ENCODE measurements at regions not wholly inside any gene's neighbourhood (a gene's known extent, or its start where the extent isn't known, plus 50 kb on each side); places are given as distances from the start of the nearest gene placed in this dataset.
A peak's percentile ranks its signal among the peaks of the same experiment; 100 is the strongest.

DNA sequence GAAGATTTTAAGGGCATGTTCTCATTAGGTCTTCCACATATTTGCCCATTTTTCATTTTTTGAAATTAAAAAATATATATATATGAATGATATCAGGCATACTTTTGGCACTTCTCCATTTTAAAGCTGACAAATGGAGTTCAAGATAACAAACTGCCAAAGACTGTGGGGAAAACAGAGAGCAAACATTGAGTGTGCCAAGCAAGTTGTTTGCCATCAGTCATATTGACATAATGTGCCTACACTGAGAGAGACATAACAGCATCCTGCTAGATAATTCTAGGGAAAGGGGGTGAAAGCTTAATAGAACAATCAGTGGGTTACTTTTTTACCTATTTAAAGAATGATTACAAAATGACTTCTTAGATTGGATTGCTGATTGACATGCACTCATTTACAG lies 529.4 kb upstream of the CXADR start:
- Histone ChIP-seq H3K27ac (no peak overlapping the region), H3K36me3 (no peaks in the 10 kb centered on the region), H3K4me1 (ENCODE audit: low read depth) (no peaks in the 10 kb centered on the region), H3K9me3 (ENCODE audit: low read depth) (no peaks in the 10 kb centered on the region), H3K27me3 (no peaks in the 10 kb centered on the region), H3K4me3 (no peak overlapping the region)
- DNase-seq (ENCODE audit: low read depth in 1 of 2, low spot score in 1 of 2), result no peak
- TF ChIP-seq, protein P1, sequence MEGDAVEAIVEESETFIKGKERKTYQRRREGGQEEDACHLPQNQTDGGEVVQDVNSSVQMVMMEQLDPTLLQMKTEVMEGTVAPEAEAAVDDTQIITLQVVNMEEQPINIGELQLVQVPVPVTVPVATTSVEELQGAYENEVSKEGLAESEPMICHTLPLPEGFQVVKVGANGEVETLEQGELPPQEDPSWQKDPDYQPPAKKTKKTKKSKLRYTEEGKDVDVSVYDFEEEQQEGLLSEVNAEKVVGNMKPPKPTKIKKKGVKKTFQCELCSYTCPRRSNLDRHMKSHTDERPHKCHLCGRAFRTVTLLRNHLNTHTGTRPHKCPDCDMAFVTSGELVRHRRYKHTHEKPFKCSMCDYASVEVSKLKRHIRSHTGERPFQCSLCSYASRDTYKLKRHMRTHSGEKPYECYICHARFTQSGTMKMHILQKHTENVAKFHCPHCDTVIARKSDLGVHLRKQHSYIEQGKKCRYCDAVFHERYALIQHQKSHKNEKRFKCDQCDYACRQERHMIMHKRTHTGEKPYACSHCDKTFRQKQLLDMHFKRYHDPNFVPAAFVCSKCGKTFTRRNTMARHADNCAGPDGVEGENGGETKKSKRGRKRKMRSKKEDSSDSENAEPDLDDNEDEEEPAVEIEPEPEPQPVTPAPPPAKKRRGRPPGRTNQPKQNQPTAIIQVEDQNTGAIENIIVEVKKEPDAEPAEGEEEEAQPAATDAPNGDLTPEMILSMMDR (IDR thresholded peaks at IDR 0.05; ENCODE audit: low read depth, low read length), result no peak

DNA sequence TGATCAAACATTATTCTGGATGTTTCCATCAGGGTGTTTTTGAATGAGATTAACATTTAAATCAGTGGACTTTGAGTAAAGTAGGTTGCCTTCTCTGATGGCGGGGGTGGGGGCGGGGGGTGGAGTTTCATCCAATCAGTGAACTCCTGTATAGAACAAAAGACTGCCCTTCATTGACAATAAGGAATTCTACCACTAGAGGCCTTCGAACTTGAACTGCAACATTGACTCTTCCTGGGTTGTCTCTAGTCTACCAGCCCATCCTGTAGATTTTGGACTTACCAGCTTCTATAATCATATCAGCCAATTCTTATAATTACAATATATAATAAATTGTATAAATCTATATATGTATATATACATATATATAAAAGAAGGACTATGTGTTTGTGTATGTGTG lies 520.4 kb upstream of the CXADR start:
- Histone ChIP-seq H3K9me3 (ENCODE audit: low read depth) (no peaks in the 10 kb centered on the region), H3K27me3 (no peaks in the 10 kb centered on the region)
- DNase-seq (ENCODE audit: low read depth in 1 of 2, low spot score in 1 of 2), result no peak

DNA sequence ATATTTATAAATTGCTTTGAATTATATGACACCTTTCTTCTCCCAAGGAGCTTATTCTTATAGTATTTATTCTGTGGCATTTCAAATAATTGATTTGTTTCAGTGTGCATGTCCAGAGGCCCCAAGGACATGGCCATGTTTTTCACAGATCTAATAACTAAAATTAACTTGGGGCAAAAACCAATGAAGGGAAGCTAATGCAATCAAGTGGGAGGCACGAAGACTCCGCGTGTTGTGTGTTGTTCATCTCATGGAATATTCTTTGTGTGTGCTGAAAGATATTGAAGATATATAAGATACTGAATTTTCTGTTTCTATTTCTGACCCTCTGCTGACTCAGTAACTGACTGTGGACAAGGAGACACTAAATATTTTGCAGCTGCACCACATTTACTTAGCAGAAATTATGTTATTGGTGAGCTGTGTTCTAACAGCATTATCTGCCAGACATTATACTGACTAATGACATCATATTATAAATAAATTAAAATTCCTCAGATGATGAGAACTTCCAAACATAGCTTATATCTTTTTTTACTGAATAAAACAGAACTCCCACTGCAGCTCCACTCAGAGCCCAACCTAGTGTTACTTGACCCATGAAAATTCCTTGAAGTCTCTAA lies 519.3 kb upstream of the CXADR start:
- TF ChIP-seq, protein P1 (IDR thresholded peaks at IDR 0.05; ENCODE audit: low read depth, low read length), result no peak
- H3K4me1 ChIP-seq (ENCODE audit: low read depth), result no peaks in the 10 kb centered on the region
- no peaks in the 10 kb centered on the region for H3K36me3 ChIP-seq
- no peak overlapping the region for H3K4me3 ChIP-seq
- no peak overlapping the region for H3K27ac ChIP-seq
- H3K27me3 ChIP-seq, result no peaks in the 10 kb centered on the region
- no peaks in the 10 kb centered on the region for H3K9me3 ChIP-seq (ENCODE audit: low read depth)
- DNase-seq (ENCODE audit: low read depth in 1 of 2, low spot score in 1 of 2), result no peak

More for the DNA sequence above, 520.4 kb upstream of the CXADR start:
- no peak overlapping the region for H3K27ac ChIP-seq
- no peak overlapping the region for H3K4me3 ChIP-seq
- no peaks in the 10 kb centered on the region for H3K36me3 ChIP-seq
- no peaks in the 10 kb centered on the region for H3K4me1 ChIP-seq (ENCODE audit: low read depth)
- TF ChIP-seq, protein P1 (IDR thresholded peaks at IDR 0.05; ENCODE audit: low read depth, low read length), result no peak

DNA sequence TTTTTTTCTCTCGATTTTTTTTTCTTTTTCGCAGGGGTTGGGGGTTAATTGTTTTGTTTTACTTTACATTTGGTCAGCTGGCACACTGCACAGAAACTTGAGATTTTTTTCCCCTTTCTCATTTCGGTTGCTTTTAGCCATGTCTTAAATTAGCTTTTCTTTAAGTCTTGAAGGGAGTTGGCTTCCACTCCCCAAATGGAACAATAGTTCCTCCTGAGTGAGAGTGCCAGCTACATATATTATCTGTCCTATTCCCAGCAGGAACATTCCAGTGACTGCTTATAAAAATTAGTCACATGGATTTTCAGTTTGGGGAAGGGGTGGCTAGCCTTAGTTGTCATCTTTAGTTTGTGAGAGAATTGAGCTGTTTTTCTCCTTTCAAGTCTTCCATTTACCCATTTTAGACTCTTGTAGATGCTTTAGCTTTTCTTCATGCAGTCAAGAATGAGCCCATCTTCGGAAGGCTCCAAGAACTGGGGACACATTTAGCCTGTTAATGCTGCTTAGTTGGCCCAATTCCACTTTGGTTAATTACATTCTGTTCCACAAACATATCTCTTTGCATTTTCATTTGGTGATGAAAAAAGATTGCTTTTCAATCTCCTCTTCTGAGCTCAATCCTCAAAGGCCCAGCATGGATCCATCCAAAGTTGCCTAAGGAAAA lies 510.1 kb upstream of the CXADR start:
- Histone ChIP-seq H3K4me1 (ENCODE audit: low read depth) (peaks cover 6% of the 10 kb centered on the region), H3K9me3 (ENCODE audit: low read depth) (no peaks in the 10 kb centered on the region), H3K4me3 (no peak overlapping the region), H3K27me3 (no peaks in the 10 kb centered on the region), H3K36me3 (no peaks in the 10 kb centered on the region), H3K27ac (no peak overlapping the region)
- DNase-seq (ENCODE audit: low read depth in 1 of 2, low spot score in 1 of 2), result no peak
- TF ChIP-seq, protein P1 (IDR thresholded peaks at IDR 0.05; ENCODE audit: low read depth, low read length), result no peak

DNA sequence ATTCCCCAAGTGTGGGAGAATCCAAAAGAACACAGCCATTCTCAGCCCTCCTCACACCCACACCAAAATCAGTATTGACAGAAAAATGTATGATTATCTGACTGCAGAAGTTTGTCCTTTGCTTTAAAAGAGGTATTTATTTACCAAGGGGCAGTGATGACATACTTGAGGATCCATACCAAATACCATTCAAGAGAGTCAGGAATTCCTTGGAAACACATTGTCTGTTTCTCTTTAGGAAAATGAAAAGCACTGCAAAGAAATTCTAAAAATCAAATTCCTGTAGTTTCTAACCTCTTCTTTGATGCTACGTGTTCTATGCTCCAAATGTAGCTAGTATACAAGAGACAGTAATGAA lies 509.6 kb upstream of the CXADR start:
- DNase-seq (ENCODE audit: low read depth in 1 of 2, low spot score in 1 of 2), result peak in 1 of 2 donors; percentile 2
- Histone ChIP-seq H3K36me3 (no peaks in the 10 kb centered on the region), H3K27me3 (no peaks in the 10 kb centered on the region), H3K4me1 (ENCODE audit: low read depth) (peaks cover 6% of the 10 kb centered on the region), H3K4me3 (no peak overlapping the region), H3K9me3 (ENCODE audit: low read depth) (no peaks in the 10 kb centered on the region), H3K27ac (no peak overlapping the region)
- TF ChIP-seq, protein P1 (IDR thresholded peaks at IDR 0.05; ENCODE audit: low read depth, low read length), result no peak
